HEK293 (cell line): ENCODE measurements at regions not wholly inside any gene's neighbourhood (a gene's known extent, or its start where the extent isn't known, plus 50 kb on each side); places are given as distances from the start of the nearest gene placed in this dataset.

Experiments used
- CTCF ChIA-PET: fragments of 350-600 bp; formaldehyde crosslinking; extraction: SDS; loops from one replicate; lab custom pipeline; 2021; ENCODE audit warnings: antibody characterized with exemption; lab: Yijun Ruan, JAX
- POLR2A ChIA-PET: fragments of 300-600 bp; formaldehyde crosslinking; extraction: SDS; loops from one replicate; lab custom pipeline; 2020; ENCODE audit warnings: antibody characterized with exemption, inconsistent platforms; lab: Yijun Ruan, JAX
- H3K27ac ChIP-seq: fragments of 200-500 bp; sonication (Bioruptor generic); 2 replicates; pipeline ENCODE4 v1.5.1; 2014; ENCODE audit warnings: low read depth, low read length, control low read depth, inconsistent platforms; ENCODE audit errors: extremely low read depth
- H3K36me3 ChIP-seq, 2 experiments: fragments of 200-500 bp in 1 of 2; sonication (Bioruptor generic) in 1 of 2; 1 replicate in 1 of 2; 2 replicates in 1 of 2; pipeline ENCODE4 v1.5.1; 2014 to 2017; ENCODE audit warnings: inconsistent platforms in 2 of 2, low read length in 2 of 2; ENCODE audit not compliant: control insufficient read depth in 2 of 2, insufficient read depth in 1 of 2
- H3K4me1 ChIP-seq: fragments of 200-500 bp; sonication (Bioruptor generic); 2 replicates; pipeline ENCODE4 v1.5.1; 2014; ENCODE audit warnings: mild to moderate bottlenecking, low read length, inconsistent platforms; ENCODE audit not compliant: control insufficient read depth, insufficient read depth
- H3K4me3 ChIP-seq: 2 replicates; pipeline ENCODE4 v1.5.1; 2011; ENCODE audit warnings: low read depth, mild to moderate bottlenecking, control low read depth, low read length, moderate library complexity
- H3K9me3 ChIP-seq: fragments of 200-500 bp; sonication (Bioruptor generic); 2 replicates; pipeline ENCODE4 v1.5.1; 2014; ENCODE audit warnings: low read depth, low read length, inconsistent platforms; ENCODE audit not compliant: control insufficient read depth, insufficient read depth
- BCL11B ChIP-seq: fragments of 450-650 bp; formaldehyde crosslinking; IDR thresholded peaks from 2 replicates; pipeline ENCODE4 v1.5.1; 2016; ENCODE audit warnings: low read depth, missing biosample characterization, missing genetic modification characterization
- EGR2 ChIP-seq: fragments of 450-650 bp; formaldehyde crosslinking; IDR thresholded peaks from 2 replicates; pipeline ENCODE4 v1.5.1; 2016; ENCODE audit warnings: low read depth, missing biosample characterization, missing genetic modification characterization
- ELK4 ChIP-seq: IDR thresholded peaks from 2 replicates; pipeline ENCODE4 v1.6.1; 2011; ENCODE audit warnings: mild to moderate bottlenecking, low read depth, low read length, borderline replicate concordance
- GLIS2 ChIP-seq: fragments of 450-650 bp; formaldehyde crosslinking; IDR thresholded peaks from 2 replicates; pipeline ENCODE4 v1.5.1; 2016; ENCODE audit warnings: missing biosample characterization, missing genetic modification characterization
- HOXA7 ChIP-seq: sonication (generic); formaldehyde crosslinking; IDR thresholded peaks from 2 replicates; pipeline ENCODE4 v1.8.1; 2022; ENCODE audit warnings: missing genetic modification reagents, borderline replicate concordance
- KLF10 ChIP-seq: fragments of 450-650 bp; IDR thresholded peaks from 2 replicates; pipeline ENCODE4 v1.5.1; 2018; ENCODE audit warnings: missing biosample characterization, mild to moderate bottlenecking, missing genetic modification characterization
- KLF16 ChIP-seq: fragments of 450-650 bp; formaldehyde crosslinking; IDR thresholded peaks from 2 replicates; pipeline ENCODE4 v1.5.1; 2017; ENCODE audit warnings: missing biosample characterization, missing genetic modification characterization
- PATZ1 ChIP-seq: fragments of 450-650 bp; formaldehyde crosslinking; IDR thresholded peaks from 2 replicates; pipeline ENCODE4 v1.5.1; 2016; ENCODE audit warnings: missing biosample characterization, missing genetic modification characterization
- PRDM6 ChIP-seq: fragments of 450-650 bp; formaldehyde crosslinking; IDR thresholded peaks from 2 replicates; pipeline ENCODE4 v1.5.1; 2017; ENCODE audit warnings: missing biosample characterization, missing genetic modification characterization
- REPIN1 ChIP-seq: fragments of 450-650 bp; formaldehyde crosslinking; IDR thresholded peaks from 2 replicates; pipeline ENCODE4 v1.5.1; 2017; ENCODE audit warnings: missing biosample characterization, missing genetic modification characterization, low read depth
- TCF7L2 ChIP-seq: IDR thresholded peaks from 2 replicates; pipeline ENCODE4 v1.6.1; 2011; ENCODE audit warnings: low read depth, mild to moderate bottlenecking, inconsistent platforms, low read length, moderate library complexity, borderline replicate concordance
- YY2 ChIP-seq: fragments of 450-650 bp; formaldehyde crosslinking; IDR thresholded peaks from 2 replicates; pipeline ENCODE4 v1.5.1; 2016; ENCODE audit warnings: missing biosample characterization, missing genetic modification characterization
- ZNF10 ChIP-seq: fragments of 450-650 bp; formaldehyde crosslinking; IDR thresholded peaks from 2 replicates; pipeline ENCODE4 v1.5.1; 2017; ENCODE audit warnings: missing biosample characterization, missing genetic modification characterization
- ZNF121 ChIP-seq: fragments of 450-650 bp; formaldehyde crosslinking; IDR thresholded peaks from 2 replicates; pipeline ENCODE4 v1.5.1; 2016; ENCODE audit warnings: missing biosample characterization, missing genetic modification characterization
- ZNF19 ChIP-seq: fragments of 450-650 bp; formaldehyde crosslinking; IDR thresholded peaks from 2 replicates; pipeline ENCODE4; 2016; ENCODE audit warnings: missing biosample characterization, missing genetic modification characterization, low read depth
- ZNF280C ChIP-seq: fragments of 450-650 bp; formaldehyde crosslinking; IDR thresholded peaks from 2 replicates; pipeline ENCODE4 v1.5.1; 2016; ENCODE audit warnings: missing biosample characterization, missing genetic modification characterization
- ZNF341 ChIP-seq: fragments of 450-650 bp; formaldehyde crosslinking; IDR thresholded peaks from 2 replicates; pipeline ENCODE4; 2016; ENCODE audit warnings: low read depth, missing biosample characterization, missing genetic modification characterization
- ZNF416 ChIP-seq: fragments of 450-650 bp; formaldehyde crosslinking; IDR thresholded peaks from 2 replicates; pipeline ENCODE4 v1.5.1; 2016; ENCODE audit warnings: missing biosample characterization, missing genetic modification characterization
- ZNF426 ChIP-seq: fragments of 450-650 bp; formaldehyde crosslinking; IDR thresholded peaks from 2 replicates; pipeline ENCODE4 v1.5.1; 2017; ENCODE audit warnings: missing biosample characterization, missing genetic modification characterization, mild to moderate bottlenecking, inconsistent platforms, moderate library complexity
- ZNF473 ChIP-seq: fragments of 450-650 bp; formaldehyde crosslinking; IDR thresholded peaks from 2 replicates; pipeline ENCODE4 v1.5.1; 2017; ENCODE audit warnings: missing biosample characterization, missing genetic modification characterization
- ZNF48 ChIP-seq: fragments of 450-650 bp; formaldehyde crosslinking; IDR thresholded peaks from 2 replicates; pipeline ENCODE4 v1.5.1; 2016; ENCODE audit warnings: missing biosample characterization, missing genetic modification characterization
- ZNF555 ChIP-seq: fragments of 450-650 bp; formaldehyde crosslinking; conservative IDR thresholded peaks from 2 replicates; pipeline ENCODE4 v1.5.1; 2017; ENCODE audit warnings: missing biosample characterization, mild to moderate bottlenecking, missing genetic modification characterization, inconsistent platforms
- ZNF658 ChIP-seq: fragments of 450-650 bp; formaldehyde crosslinking; IDR thresholded peaks from 2 replicates; pipeline ENCODE4; 2016; ENCODE audit warnings: missing biosample characterization, missing genetic modification characterization
- ZNF777 ChIP-seq: fragments of 450-650 bp; formaldehyde crosslinking; IDR thresholded peaks from 2 replicates; pipeline ENCODE4 v1.5.1; 2017; ENCODE audit warnings: missing biosample characterization, missing genetic modification characterization, borderline replicate concordance
- ZSCAN30 ChIP-seq: fragments of 450-650 bp; IDR thresholded peaks from 2 replicates; pipeline ENCODE4 v1.5.1; 2018; ENCODE audit warnings: missing biosample characterization, mild to moderate bottlenecking, missing genetic modification characterization, moderate library complexity

GRCh38 chr3:110790631-110791030 is 281.0 kb upstream of the NECTIN3 start:
- Histone ChIP-seq H3K36me3 (no peaks in the 10 kb centered on the region), H3K4me1 (no peaks in the 10 kb centered on the region), H3K27ac (no peak overlapping the region)
- POLR2A ChIA-PET, result no interaction called here
- CTCF ChIA-PET, result interaction anchor here (0.8 kb wide), 1 partner anchor 289 kb away, joined by 5 read pairs; no protein-coding TSS in a partner anchor
- TF ChIP-seq ELK4, result no peak
- no peak for TF ChIP-seq ZNF121 (tag by site-specific recombination)
- TF ChIP-seq REPIN1 (tag by site-specific recombination), result no peak
- TF ChIP-seq ZNF473 (tag by site-specific recombination), result no peak
- TF ChIP-seq HOXA7 (CRISPR knock-in tag), result no peak
- no peak for TF ChIP-seq ZNF10 (tag by site-specific recombination)
- no peak for TF ChIP-seq TCF7L2
- TF ChIP-seq ZSCAN30 (tag by site-specific recombination), result no peak
- TF ChIP-seq ZNF19 (tag by site-specific recombination), result no peak
- no peak for TF ChIP-seq ZNF658 (tag by site-specific recombination)
- TF ChIP-seq GLIS2 (tag by site-specific recombination), result no peak
- no peak for TF ChIP-seq ZNF48 (tag by site-specific recombination)
- no peak for TF ChIP-seq ZNF777 (tag by site-specific recombination)
- no peak for TF ChIP-seq PRDM6 (tag by site-specific recombination)
- no peak for TF ChIP-seq ZNF416
- TF ChIP-seq EGR2, result no peak
- TF ChIP-seq YY2 (tag by site-specific recombination), result no peak
- no peak for TF ChIP-seq ZNF426 (tag by site-specific recombination)
- TF ChIP-seq, all 188 proteins: peak for 0
- Histone ChIP-seq H3K4me3 (no peak overlapping the region), H3K9me3 (no peaks in the 10 kb centered on the region)

- ChIA-PET POLR2A (interaction anchor here (0.7 kb wide), 1 partner anchor 21 kb away, joined by 4 read pairs; no protein-coding TSS in a partner anchor), CTCF (no interaction called here)
Observed at GRCh38 chr3:110791995-110792686, 279.5 kb upstream of the NECTIN3 start.

GRCh38 chr3:110793611-110794010 is 278.0 kb upstream of the NECTIN3 start:
- Histone ChIP-seq H3K27ac (no peak overlapping the region), H3K4me1 (no peaks in the 10 kb centered on the region), H3K4me3 (no peak overlapping the region), H3K36me3 (no peaks in the 10 kb centered on the region), H3K9me3 (no peaks in the 10 kb centered on the region)
- TF ChIP-seq KLF16, result no peak
- TF ChIP-seq KLF10 (tag by site-specific recombination), result no peak
- TF ChIP-seq ZNF48 (tag by site-specific recombination), result no peak
- TF ChIP-seq BCL11B (tag by site-specific recombination), result no peak
- TF ChIP-seq ZNF341 (tag by site-specific recombination), result no peak
- TF ChIP-seq PATZ1 (tag by site-specific recombination), result no peak
- TF ChIP-seq ZNF280C (tag by site-specific recombination), result no peak
- POLR2A ChIA-PET, result no interaction called here
- CTCF ChIA-PET, result no interaction called here

More at GRCh38 chr3:110791995-110792686, 279.5 kb upstream of the NECTIN3 start:
- Histone ChIP-seq H3K9me3 (no peaks in the 10 kb centered on the region), H3K4me3 (no peak overlapping the region), H3K36me3 (no peaks in the 10 kb centered on the region), H3K4me1 (no peaks in the 10 kb centered on the region), H3K27ac (no peak overlapping the region)
- TF ChIP-seq ZNF555, result no peak
